ENCODE measurements at regions not wholly inside any gene's neighbourhood (a gene's known extent, or its start where the extent isn't known, plus 50 kb on each side); places are given as distances from the start of the nearest gene placed in this dataset.

GRCh38 chr18:76177160-76177559, 317.9 kb downstream of the ZNF516 start:
- Mint-ChIP-seq H3K9me3 (no peaks in the 10 kb centered on the region), H3K36me3 (no peaks in the 10 kb centered on the region), H3K27ac (no peak overlapping the region), H3K27me3 (peaks cover 2% of the 10 kb centered on the region), H3K4me1 (no peaks in the 10 kb centered on the region), H3K4me3 (no peak overlapping the region)

DNA sequence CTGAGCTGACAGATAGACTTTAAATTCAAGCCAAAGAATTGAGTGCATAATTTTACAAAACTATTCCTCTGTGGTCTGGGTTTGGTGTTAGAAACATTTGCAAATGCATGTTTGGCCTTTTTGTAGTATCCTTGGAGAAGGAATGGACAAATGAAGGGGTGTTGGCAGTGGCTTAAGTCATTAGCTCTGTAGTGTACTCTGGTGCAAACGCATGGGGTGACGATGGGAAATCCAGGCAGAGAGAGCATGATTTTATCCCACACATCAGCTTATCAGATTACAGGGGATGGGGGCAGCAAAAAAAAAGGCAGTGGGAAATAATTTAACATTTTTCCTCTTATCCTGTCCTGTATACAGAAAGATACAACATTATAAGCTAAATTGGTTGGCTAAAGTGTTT, 320.6 kb downstream of the ZNF516 start:
- no peak overlapping the region for H3K27ac Mint-ChIP-seq
- no peaks in the 10 kb centered on the region for H3K36me3 Mint-ChIP-seq
- no peaks in the 10 kb centered on the region for H3K9me3 Mint-ChIP-seq
- no peaks in the 10 kb centered on the region for H3K4me1 Mint-ChIP-seq
- H3K4me3 Mint-ChIP-seq: no peak overlapping the region
- H3K27me3 Mint-ChIP-seq: peaks cover 2% of the 10 kb centered on the region

DNA sequence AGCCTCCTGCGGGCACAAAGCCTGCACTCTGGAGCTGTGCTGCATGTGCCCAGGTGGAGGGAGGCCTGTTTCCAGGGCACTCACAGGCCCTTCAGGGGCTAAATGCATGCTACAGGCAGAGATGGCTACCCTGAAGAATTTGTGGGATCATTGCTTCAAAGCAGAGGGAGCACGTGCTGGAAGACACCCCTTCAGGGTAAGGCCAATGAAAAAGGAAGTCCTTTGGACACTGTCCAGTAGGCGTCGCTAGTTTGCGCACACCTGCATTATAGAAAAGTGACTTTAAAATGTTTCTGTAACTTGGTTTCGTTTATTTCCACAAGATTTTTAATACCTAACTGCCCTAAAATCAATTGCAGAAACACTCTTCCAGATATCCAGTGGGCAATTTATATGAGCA, 325.3 kb downstream of the ZNF516 start:
- Mint-ChIP-seq H3K27ac (no peak overlapping the region), H3K9me3 (no peaks in the 10 kb centered on the region), H3K36me3 (no peaks in the 10 kb centered on the region), H3K4me1 (no peaks in the 10 kb centered on the region), H3K4me3 (no peak overlapping the region), H3K27me3 (peaks cover 12% of the 10 kb centered on the region)

- Mint-ChIP-seq H3K27ac (no peak overlapping the region), H3K4me1 (no peaks in the 10 kb centered on the region), H3K9me3 (no peaks in the 10 kb centered on the region), H3K4me3 (no peak overlapping the region), H3K27me3 (peaks cover 10% of the 10 kb centered on the region), H3K36me3 (no peaks in the 10 kb centered on the region)
Observed at GRCh38 chr18:76167845-76168621, 327.0 kb downstream of the ZNF516 start.

- H3K36me3 Mint-ChIP-seq: no peaks in the 10 kb centered on the region
- peaks cover 10% of the 10 kb centered on the region for H3K27me3 Mint-ChIP-seq
- H3K9me3 Mint-ChIP-seq: no peaks in the 10 kb centered on the region
- no peak overlapping the region for H3K27ac Mint-ChIP-seq
- H3K4me1 Mint-ChIP-seq: no peaks in the 10 kb centered on the region
- H3K4me3 Mint-ChIP-seq: no peak overlapping the region
Observed at GRCh38 chr18:76167410-76167809, 327.6 kb downstream of the ZNF516 start.

DNA sequence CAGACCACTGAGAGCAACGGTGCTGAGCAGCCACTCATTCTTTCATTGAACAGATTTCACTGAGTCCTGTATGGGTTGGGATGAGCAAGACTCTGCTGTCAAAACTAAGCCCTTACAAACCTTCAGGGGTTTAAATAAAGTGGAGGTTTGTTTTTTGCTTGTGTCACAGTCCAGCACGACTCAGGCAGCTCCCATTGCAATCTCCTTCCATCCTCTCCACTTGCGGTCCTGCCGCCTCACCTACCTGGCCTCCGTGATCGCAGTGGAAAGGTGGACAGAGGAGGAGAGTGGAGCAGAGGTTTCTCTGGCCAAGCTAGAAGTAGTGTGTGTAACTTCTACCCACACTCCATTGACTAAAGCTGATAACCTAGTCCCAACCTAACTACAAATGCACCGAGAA, 332.2 kb downstream of the ZNF516 start:
- Mint-ChIP-seq H3K9me3 (no peaks in the 10 kb centered on the region), H3K27ac (no peak overlapping the region), H3K4me1 (no peaks in the 10 kb centered on the region), H3K36me3 (no peaks in the 10 kb centered on the region), H3K27me3 (peaks cover 10% of the 10 kb centered on the region), H3K4me3 (no peak overlapping the region)

DNA sequence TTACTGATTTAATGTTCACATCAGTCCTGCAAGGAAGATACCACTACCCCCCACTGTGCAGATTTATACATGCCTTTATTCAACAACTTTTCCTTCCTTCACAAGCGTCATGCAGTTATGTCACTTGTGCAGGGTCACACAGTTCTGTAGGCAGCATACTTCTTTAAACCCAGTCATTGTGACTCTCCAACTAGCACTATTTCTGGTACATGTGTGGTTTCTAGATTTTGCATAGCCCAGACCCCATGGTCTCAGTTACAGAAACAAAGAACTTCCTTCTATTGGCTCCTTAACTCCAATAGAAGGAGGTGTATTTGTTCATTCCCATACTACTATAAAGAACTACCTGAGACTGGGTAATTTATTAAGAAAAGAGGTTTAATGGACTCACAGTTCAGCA, 333.1 kb downstream of the ZNF516 start:
- no peak overlapping the region for H3K27ac Mint-ChIP-seq
- H3K4me3 Mint-ChIP-seq: no peak overlapping the region
- peaks cover 7% of the 10 kb centered on the region for H3K27me3 Mint-ChIP-seq
- H3K36me3 Mint-ChIP-seq: no peaks in the 10 kb centered on the region
- H3K4me1 Mint-ChIP-seq: no peaks in the 10 kb centered on the region
- H3K9me3 Mint-ChIP-seq: peaks cover 2% of the 10 kb centered on the region

DNA sequence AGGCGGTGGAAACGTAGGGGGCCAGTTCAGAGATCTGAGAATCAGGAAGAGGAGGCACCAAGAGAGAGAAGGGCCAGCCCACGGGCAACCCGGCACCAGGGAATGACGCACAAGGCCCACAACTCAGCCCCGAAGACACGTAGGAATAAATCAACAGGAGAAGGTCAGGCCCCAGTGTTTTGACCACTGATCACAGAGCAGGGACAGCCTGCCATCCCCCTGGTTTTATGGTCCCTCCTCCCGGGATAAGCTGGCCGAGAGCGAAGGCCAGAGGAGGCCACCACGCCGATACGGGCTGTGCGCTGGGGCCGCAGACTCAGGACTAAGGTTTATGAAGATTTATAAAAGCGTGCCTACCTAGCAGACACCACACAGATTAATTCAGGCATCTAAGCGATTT, 341.4 kb downstream of the ZNF516 start:
- no peaks in the 10 kb centered on the region for H3K36me3 Mint-ChIP-seq
- H3K4me3 Mint-ChIP-seq: no peak overlapping the region
- no peak overlapping the region for H3K27ac Mint-ChIP-seq
- no peaks in the 10 kb centered on the region for H3K27me3 Mint-ChIP-seq
- H3K4me1 Mint-ChIP-seq: no peaks in the 10 kb centered on the region
- H3K9me3 Mint-ChIP-seq: peaks cover 6% of the 10 kb centered on the region

- Mint-ChIP-seq H3K4me3 (no peak overlapping the region), H3K9me3 (no peaks in the 10 kb centered on the region), H3K27me3 (no peaks in the 10 kb centered on the region), H3K4me1 (no peaks in the 10 kb centered on the region), H3K36me3 (no peaks in the 10 kb centered on the region), H3K27ac (no peak overlapping the region)
Observed at GRCh38 chr18:76149734-76150133, 345.3 kb downstream of the ZNF516 start.

- H3K27ac Mint-ChIP-seq: no peak overlapping the region
- H3K36me3 Mint-ChIP-seq: no peaks in the 10 kb centered on the region
- no peak overlapping the region for H3K4me3 Mint-ChIP-seq
- H3K9me3 Mint-ChIP-seq: no peaks in the 10 kb centered on the region
- H3K4me1 Mint-ChIP-seq: no peaks in the 10 kb centered on the region
- H3K27me3 Mint-ChIP-seq: no peaks in the 10 kb centered on the region
Observed at GRCh38 chr18:76149284-76149683, 345.8 kb downstream of the ZNF516 start.

GRCh38 chr18:76145521-76146376, 349.3 kb downstream of the ZNF516 start:
- no peak overlapping the region for H3K4me3 Mint-ChIP-seq
- peaks cover 1% of the 10 kb centered on the region for H3K27me3 Mint-ChIP-seq
- H3K36me3 Mint-ChIP-seq: no peaks in the 10 kb centered on the region
- H3K9me3 Mint-ChIP-seq: no peaks in the 10 kb centered on the region
- no peaks in the 10 kb centered on the region for H3K4me1 Mint-ChIP-seq
- no peak overlapping the region for H3K27ac Mint-ChIP-seq

GRCh38 chr18:76144844-76145243, 350.2 kb downstream of the ZNF516 start:
- Mint-ChIP-seq H3K9me3 (no peaks in the 10 kb centered on the region), H3K36me3 (no peaks in the 10 kb centered on the region), H3K27me3 (peaks cover 3% of the 10 kb centered on the region), H3K4me3 (no peak overlapping the region), H3K4me1 (no peaks in the 10 kb centered on the region), H3K27ac (no peak overlapping the region)

DNA sequence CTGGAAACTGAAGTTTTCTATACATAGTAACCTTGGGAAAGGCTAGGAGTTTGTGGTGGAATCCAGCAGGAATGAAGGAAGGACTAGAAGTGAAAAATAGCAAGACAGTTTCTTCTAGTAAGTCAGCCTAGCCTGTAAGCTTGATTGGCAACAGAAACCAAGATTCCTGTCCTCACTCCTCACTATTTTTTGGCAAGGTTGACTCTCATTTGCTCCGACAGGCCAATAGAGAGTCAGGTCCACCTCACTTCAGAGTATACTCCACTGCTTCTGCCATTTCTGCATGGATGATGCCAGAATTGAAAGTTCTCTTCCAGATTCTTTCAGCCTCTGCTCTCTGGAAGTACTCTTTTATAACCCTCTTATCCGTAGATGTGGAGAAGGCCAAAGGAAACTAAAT, 352.4 kb downstream of the ZNF516 start:
- H3K27ac Mint-ChIP-seq: no peak overlapping the region
- H3K9me3 Mint-ChIP-seq: no peaks in the 10 kb centered on the region

DNA sequence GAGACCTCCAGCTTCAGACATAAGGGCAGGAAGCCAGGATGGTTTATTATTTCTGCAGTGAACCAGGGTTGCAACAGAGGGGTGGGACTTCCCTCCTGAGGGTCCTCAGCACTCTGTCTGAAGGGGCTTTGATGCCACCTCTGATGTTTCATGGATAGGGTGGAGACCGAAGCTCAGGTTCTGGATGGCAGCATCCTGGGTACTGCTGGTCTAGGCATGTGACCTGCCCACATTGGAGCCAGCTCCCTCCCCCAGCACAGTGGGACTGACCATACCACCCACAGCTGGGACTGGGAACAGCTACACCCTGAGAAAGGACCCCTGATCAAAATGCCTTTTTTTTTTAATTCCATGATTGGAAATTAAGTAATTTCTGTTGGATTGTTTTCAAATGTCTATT, 355.2 kb downstream of the ZNF516 start:
- Mint-ChIP-seq H3K9me3 (peaks cover 5% of the 10 kb centered on the region), H3K27ac (no peak overlapping the region)

More for the DNA sequence above, 352.4 kb downstream of the ZNF516 start:
- H3K4me3 Mint-ChIP-seq: no peak overlapping the region
- H3K27me3 Mint-ChIP-seq: peaks cover 3% of the 10 kb centered on the region
- no peaks in the 10 kb centered on the region for H3K36me3 Mint-ChIP-seq
- H3K4me1 Mint-ChIP-seq: no peaks in the 10 kb centered on the region

DNA sequence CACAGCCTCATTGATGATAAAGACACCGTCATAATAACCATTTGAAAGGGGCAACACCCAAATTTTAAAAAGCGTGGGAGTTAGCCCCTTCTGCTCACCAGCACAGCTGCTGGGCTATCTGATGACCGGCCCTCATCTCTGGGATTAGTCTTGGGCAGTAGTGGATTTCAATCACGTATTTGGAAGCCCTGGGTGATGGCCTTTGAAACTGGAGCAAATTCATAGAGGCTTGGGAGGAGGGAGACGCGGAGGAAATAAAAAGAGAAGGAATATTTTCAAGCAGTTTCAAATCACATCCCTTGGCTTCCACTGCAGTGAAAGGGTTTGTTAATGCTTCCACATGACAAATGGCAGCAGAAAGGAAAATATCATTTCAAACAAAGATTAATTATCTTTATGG, 357.8 kb downstream of the ZNF516 start:
- Mint-ChIP-seq H3K4me3 (no peak overlapping the region), H3K27ac (no peak overlapping the region), H3K36me3 (peaks cover 1% of the 10 kb centered on the region), H3K27me3 (peaks cover 4% of the 10 kb centered on the region), H3K4me1 (peaks cover 5% of the 10 kb centered on the region), H3K9me3 (peaks cover 10% of the 10 kb centered on the region)

More for the DNA sequence above, 355.2 kb downstream of the ZNF516 start:
- Mint-ChIP-seq H3K27me3 (peaks cover 3% of the 10 kb centered on the region), H3K4me1 (no peaks in the 10 kb centered on the region), H3K4me3 (no peak overlapping the region), H3K36me3 (no peaks in the 10 kb centered on the region)

DNA sequence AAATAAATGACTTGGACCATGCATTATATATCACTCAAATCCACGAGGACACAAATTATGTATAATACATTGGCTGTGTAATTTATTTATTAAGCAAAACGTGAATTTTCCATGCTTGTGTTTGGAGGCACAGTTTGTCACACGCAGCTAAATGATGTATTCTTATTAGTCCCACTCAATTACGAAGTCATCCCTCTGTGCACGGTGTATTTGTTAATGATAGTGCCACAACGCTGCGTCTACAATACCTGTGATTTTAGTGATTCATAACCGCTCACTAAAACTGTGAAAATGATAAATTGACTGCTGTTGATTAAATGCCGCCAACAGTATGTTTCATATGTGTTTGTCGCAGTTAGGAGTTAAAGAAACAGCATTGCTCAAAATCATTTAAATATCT, 358.3 kb downstream of the ZNF516 start:
- H3K4me3 Mint-ChIP-seq: no peak overlapping the region
- no peak overlapping the region for H3K27ac Mint-ChIP-seq
- peaks cover 10% of the 10 kb centered on the region for H3K9me3 Mint-ChIP-seq
- peaks cover 4% of the 10 kb centered on the region for H3K27me3 Mint-ChIP-seq
- peaks cover 5% of the 10 kb centered on the region for H3K4me1 Mint-ChIP-seq
- H3K36me3 Mint-ChIP-seq: peaks cover 1% of the 10 kb centered on the region
